Panc1 (cell line): ENCODE measurements at regions not wholly inside any gene's neighbourhood (a gene's known extent, or its start where the extent isn't known, plus 50 kb on each side); places are given as distances from the start of the nearest gene placed in this dataset.

Experiments
- POLR2AphosphoS5 ChIP-seq: IDR thresholded peaks from 2 replicates; pipeline ENCODE4 v1.6.1; 2012; ENCODE audit warnings: mild to moderate bottlenecking, low read depth, low read length, moderate library complexity
- SIN3A ChIP-seq: IDR thresholded peaks from 2 replicates; pipeline ENCODE4 v1.6.1; 2012; ENCODE audit warnings: low read depth, mild to moderate bottlenecking, low read length, moderate library complexity, borderline replicate concordance; ENCODE audit not compliant: insufficient read depth
- TCF7L2 ChIP-seq: IDR thresholded peaks from 2 replicates; pipeline ENCODE4 v1.6.1; 2011; ENCODE audit warnings: mild to moderate bottlenecking, low read depth, low read length, inconsistent platforms
- TF ChIP-seq, protein P1 (sequence below), 2 experiments: IDR thresholded peaks; 2 replicates each; pipeline ENCODE4 v1.6.1; 2011 to 2012; ENCODE audit warnings: low read depth in 2 of 2, control low read depth in 1 of 2, low read length in 1 of 2, mild to moderate bottlenecking in 1 of 2, moderate library complexity in 1 of 2; ENCODE audit not compliant: insufficient read depth in 1 of 2
- TF ChIP-seq, protein P2 (sequence below): fragments of 450-650 bp; IDR thresholded peaks from 2 replicates; pipeline ENCODE4 v1.5.1; 2017; ENCODE audit warnings: mild to moderate bottlenecking

DNA sequence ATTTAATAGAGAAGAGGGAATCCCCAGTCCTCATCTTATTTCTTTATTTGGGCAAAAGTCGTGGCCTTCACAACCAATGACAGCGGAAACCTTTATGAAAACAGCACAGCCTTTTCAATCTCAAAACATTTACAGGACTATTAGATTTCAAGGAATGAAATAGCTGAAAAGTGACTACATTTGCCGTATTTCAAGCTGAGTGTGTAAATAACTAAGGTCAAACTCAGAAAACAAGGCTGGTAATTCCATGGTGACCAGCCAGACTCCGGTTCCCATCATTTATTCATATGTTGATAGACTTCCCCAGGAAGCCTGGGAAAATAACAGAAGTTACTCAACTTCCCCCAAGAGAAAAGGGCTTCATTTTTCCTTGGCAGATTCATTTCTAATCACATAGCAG is 457.3 kb upstream of the NFE2L3 start:
- TF ChIP-seq, protein P1, sequence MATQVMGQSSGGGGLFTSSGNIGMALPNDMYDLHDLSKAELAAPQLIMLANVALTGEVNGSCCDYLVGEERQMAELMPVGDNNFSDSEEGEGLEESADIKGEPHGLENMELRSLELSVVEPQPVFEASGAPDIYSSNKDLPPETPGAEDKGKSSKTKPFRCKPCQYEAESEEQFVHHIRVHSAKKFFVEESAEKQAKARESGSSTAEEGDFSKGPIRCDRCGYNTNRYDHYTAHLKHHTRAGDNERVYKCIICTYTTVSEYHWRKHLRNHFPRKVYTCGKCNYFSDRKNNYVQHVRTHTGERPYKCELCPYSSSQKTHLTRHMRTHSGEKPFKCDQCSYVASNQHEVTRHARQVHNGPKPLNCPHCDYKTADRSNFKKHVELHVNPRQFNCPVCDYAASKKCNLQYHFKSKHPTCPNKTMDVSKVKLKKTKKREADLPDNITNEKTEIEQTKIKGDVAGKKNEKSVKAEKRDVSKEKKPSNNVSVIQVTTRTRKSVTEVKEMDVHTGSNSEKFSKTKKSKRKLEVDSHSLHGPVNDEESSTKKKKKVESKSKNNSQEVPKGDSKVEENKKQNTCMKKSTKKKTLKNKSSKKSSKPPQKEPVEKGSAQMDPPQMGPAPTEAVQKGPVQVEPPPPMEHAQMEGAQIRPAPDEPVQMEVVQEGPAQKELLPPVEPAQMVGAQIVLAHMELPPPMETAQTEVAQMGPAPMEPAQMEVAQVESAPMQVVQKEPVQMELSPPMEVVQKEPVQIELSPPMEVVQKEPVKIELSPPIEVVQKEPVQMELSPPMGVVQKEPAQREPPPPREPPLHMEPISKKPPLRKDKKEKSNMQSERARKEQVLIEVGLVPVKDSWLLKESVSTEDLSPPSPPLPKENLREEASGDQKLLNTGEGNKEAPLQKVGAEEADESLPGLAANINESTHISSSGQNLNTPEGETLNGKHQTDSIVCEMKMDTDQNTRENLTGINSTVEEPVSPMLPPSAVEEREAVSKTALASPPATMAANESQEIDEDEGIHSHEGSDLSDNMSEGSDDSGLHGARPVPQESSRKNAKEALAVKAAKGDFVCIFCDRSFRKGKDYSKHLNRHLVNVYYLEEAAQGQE (IDR thresholded peaks at IDR 0.05; ENCODE audit: insufficient read depth in 1 of 2, low read depth in 2 of 2, low read length in 1 of 2), result no peak
- TF ChIP-seq, protein P2, sequence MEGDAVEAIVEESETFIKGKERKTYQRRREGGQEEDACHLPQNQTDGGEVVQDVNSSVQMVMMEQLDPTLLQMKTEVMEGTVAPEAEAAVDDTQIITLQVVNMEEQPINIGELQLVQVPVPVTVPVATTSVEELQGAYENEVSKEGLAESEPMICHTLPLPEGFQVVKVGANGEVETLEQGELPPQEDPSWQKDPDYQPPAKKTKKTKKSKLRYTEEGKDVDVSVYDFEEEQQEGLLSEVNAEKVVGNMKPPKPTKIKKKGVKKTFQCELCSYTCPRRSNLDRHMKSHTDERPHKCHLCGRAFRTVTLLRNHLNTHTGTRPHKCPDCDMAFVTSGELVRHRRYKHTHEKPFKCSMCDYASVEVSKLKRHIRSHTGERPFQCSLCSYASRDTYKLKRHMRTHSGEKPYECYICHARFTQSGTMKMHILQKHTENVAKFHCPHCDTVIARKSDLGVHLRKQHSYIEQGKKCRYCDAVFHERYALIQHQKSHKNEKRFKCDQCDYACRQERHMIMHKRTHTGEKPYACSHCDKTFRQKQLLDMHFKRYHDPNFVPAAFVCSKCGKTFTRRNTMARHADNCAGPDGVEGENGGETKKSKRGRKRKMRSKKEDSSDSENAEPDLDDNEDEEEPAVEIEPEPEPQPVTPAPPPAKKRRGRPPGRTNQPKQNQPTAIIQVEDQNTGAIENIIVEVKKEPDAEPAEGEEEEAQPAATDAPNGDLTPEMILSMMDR, result no peak
- TF ChIP-seq SIN3A (no peak), POLR2AphosphoS5 (no peak), TCF7L2 (no peak)
